ENCODE measurements at regions not wholly inside any gene's neighbourhood (a gene's known extent, or its start where the extent isn't known, plus 50 kb on each side); places are given as distances from the start of the nearest gene placed in this dataset.

- intact Hi-C loops (cut with DNase I), result no loop called here
- no peaks in the 10 kb centered on the region for H3K4me1 ChIP-seq
- WGBS, 2 donors, result 82 to 91% methylated on average over 1 of the region's 1 CpG
- H3K9me3 ChIP-seq, result no peaks in the 10 kb centered on the region
- DNase-seq (no peak), ATAC-seq (no peak), FAIRE-seq (no peak)
- H3K36me3 ChIP-seq, result no peaks in the 10 kb centered on the region
- no peak for TF ChIP-seq CTCF (IDR thresholded peaks at IDR 0.05)
- H3K27me3 ChIP-seq, result no peaks in the 10 kb centered on the region
- H3K4me3 ChIP-seq, result no peak overlapping the region
- no peak overlapping the region for H3K27ac ChIP-seq
These were observed 122.5 kb upstream of the SEM1 start for GRCh38 chr7:96832092-96832662.

- WGBS, 2 donors, result 34 to 39% methylated on average over 8 of the region's 8 CpGs
- intact Hi-C loops (cut with DNase I), result no loop called here
- no peak overlapping the region for H3K4me3 ChIP-seq
- TF ChIP-seq CTCF (IDR thresholded peaks at IDR 0.05), result no peak
- no peak for DNase-seq
- no peaks in the 10 kb centered on the region for H3K36me3 ChIP-seq
- H3K27ac ChIP-seq, result no peak overlapping the region
- FAIRE-seq, result no peak
- H3K27me3 ChIP-seq, result no peaks in the 10 kb centered on the region
- ATAC-seq, result no peak
- H3K4me1 ChIP-seq, result no peaks in the 10 kb centered on the region
- H3K9me3 ChIP-seq, result no peaks in the 10 kb centered on the region
These were observed 124.2 kb upstream of the SEM1 start for GRCh38 chr7:96833676-96834453.

- no peaks in the 10 kb centered on the region for H3K4me1 ChIP-seq
- no peaks in the 10 kb centered on the region for H3K9me3 ChIP-seq
- ATAC-seq (no peak), FAIRE-seq (no peak), DNase-seq (no peak)
- H3K27me3 ChIP-seq, result no peaks in the 10 kb centered on the region
- no peaks in the 10 kb centered on the region for H3K36me3 ChIP-seq
- WGBS, 2 donors, result 59 to 80% methylated on average over 3 of the region's 3 CpGs
- intact Hi-C loops (cut with DNase I), result no loop called here
- no peak for TF ChIP-seq CTCF (IDR thresholded peaks at IDR 0.05)
- no peak overlapping the region for H3K27ac ChIP-seq
- no peak overlapping the region for H3K4me3 ChIP-seq
These were observed 126.8 kb upstream of the SEM1 start for GRCh38 chr7:96836456-96836855.

GRCh38 chr7:96837593-96837992, 127.9 kb upstream of the SEM1 start:
- 38 to 58% methylated on average over 2 of the region's 2 CpGs for WGBS, 2 donors
- DNase-seq, result no peak
- TF ChIP-seq CTCF (IDR thresholded peaks at IDR 0.05), result no peak
- H3K4me1 ChIP-seq, result no peaks in the 10 kb centered on the region
- no peak overlapping the region for H3K27ac ChIP-seq
- no peak for ATAC-seq
- H3K36me3 ChIP-seq, result no peaks in the 10 kb centered on the region
- H3K27me3 ChIP-seq, result no peaks in the 10 kb centered on the region
- H3K9me3 ChIP-seq, result no peaks in the 10 kb centered on the region
- H3K4me3 ChIP-seq, result no peak overlapping the region
- FAIRE-seq, result no peak
- intact Hi-C loops (cut with DNase I), result no loop called here

GRCh38 chr7:96838481-96838880, 128.8 kb upstream of the SEM1 start:
- Histone ChIP-seq H3K27ac (no peak overlapping the region), H3K4me3 (no peak overlapping the region), H3K9me3 (no peaks in the 10 kb centered on the region), H3K36me3 (no peaks in the 10 kb centered on the region), H3K4me1 (no peaks in the 10 kb centered on the region), H3K27me3 (no peaks in the 10 kb centered on the region)
- ATAC-seq (no peak), FAIRE-seq (no peak), DNase-seq (no peak)
- no peak for TF ChIP-seq CTCF (IDR thresholded peaks at IDR 0.05)
- WGBS, 2 donors, result 50 to 57% methylated on average over 7 of the region's 7 CpGs
- intact Hi-C loops (cut with DNase I), result no loop called here
